ENCODE measurements at regions not wholly inside any gene's neighbourhood (a gene's known extent, or its start where the extent isn't known, plus 50 kb on each side); places are given as distances from the start of the nearest gene placed in this dataset.

DNA sequence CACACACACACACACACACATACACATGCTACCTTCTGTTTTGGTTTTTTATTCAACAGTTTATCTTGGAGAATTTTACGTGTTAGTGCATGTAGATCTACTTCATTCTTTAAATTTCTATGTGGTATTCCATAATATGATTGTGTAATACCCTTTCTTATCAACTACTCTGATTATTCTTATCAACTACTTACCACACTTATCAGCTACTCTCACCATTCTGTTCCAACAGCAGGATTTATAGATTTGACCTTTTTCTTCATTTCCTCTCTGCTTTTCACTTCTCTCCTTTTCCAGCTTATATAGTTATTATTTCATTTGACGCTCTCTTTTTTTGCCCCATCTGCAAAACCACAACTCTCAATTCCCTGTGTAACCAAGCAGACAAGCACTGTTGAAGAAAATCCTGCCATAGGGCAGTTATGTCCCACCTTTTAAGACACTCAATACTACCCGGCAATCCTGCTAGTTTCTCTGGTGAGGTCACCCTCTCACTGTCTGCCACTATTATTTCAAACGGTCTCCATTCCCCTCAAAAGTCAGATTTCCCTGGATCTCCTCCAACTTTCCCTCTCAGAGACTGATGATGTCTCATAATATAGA, 56.9 kb upstream of the SATB1 start:
- no peak for DNase-seq
- WGBS (ENCODE audit: extremely low coverage, insufficient read length, low lambda C conversion rate) = no CpG with 5 or more reads among the region's 4 CpGs

More for the DNA sequence above, 56.9 kb upstream of the SATB1 start:
- Histone ChIP-seq H4K8ac (replicated peaks; ENCODE audit: insufficient read length, low read depth, low read length) (no peak overlapping the region), H2BK20ac (ENCODE audit: low read depth, low read length, poor library complexity, severe bottlenecking) (no peak overlapping the region), H3K27ac (ENCODE audit: insufficient read length, low read depth, low read length) (no peak overlapping the region), H3K4me2 (ENCODE audit: insufficient read depth, insufficient read length, low read length) (no peak overlapping the region), H3K4ac (ENCODE audit: low read depth, low read length) (no peak overlapping the region), H2BK12ac (ENCODE audit: insufficient read length, low read depth, low read length) (no peak overlapping the region), H2AK5ac (ENCODE audit: insufficient read length, low read length) (no peak overlapping the region), H3T11ph (ENCODE audit: low read length) (no peak overlapping the region), H3K79me1 (ENCODE audit: insufficient read depth, low read depth, low read length, poor library complexity, severe bottlenecking) (no peaks in the 10 kb centered on the region), H3K9ac (ENCODE audit: extremely low read depth, insufficient read length, low read length) (no peak overlapping the region), H3K27me3 (ENCODE audit: insufficient read depth, low read length) (no peaks in the 10 kb centered on the region), H2BK5ac (ENCODE audit: insufficient read length, low read length) (no peak overlapping the region), H3K18ac (ENCODE audit: insufficient read length, low read depth, low read length) (no peak overlapping the region), H3K14ac (ENCODE audit: insufficient read depth, low read length) (no peak overlapping the region), H4K5ac (ENCODE audit: insufficient read length, low read depth, low read length) (no peak overlapping the region), H3K79me2 (ENCODE audit: insufficient read depth, low read length) (no peaks in the 10 kb centered on the region), H2BK120ac (ENCODE audit: low read depth, low read length, poor library complexity, severe bottlenecking) (no peak overlapping the region), H4K91ac (ENCODE audit: insufficient read length, low read depth, low read length) (no peak overlapping the region), H2AFZ (ENCODE audit: low read length) (no peak overlapping the region), H3K4me1 (ENCODE audit: insufficient read depth, low read length) (no peaks in the 10 kb centered on the region), H3K9me3 (ENCODE audit: control insufficient read depth, low read depth, low read length) (no peaks in the 10 kb centered on the region), H3K56ac (ENCODE audit: insufficient read length, low read depth, low read length) (no peak overlapping the region), H3K23ac (ENCODE audit: insufficient read length, low read depth, low read length) (no peak overlapping the region), H3K23me2 (ENCODE audit: insufficient read length, low read depth, low read length, poor library complexity, severe bottlenecking) (no peaks in the 10 kb centered on the region), H2BK15ac (ENCODE audit: low read depth, low read length) (no peak overlapping the region), H4K20me1 (ENCODE audit: control insufficient read depth, insufficient read depth, insufficient read length) (no peaks in the 10 kb centered on the region)
- Mint-ChIP-seq H3K4me1 (no peaks in the 10 kb centered on the region), H3K4me3 (no peak overlapping the region), H3K27ac (no peak overlapping the region), H3K27me3 (ENCODE audit: low read depth) (no peaks in the 10 kb centered on the region), H3K9me3 (no peaks in the 10 kb centered on the region), H3K36me3 (ENCODE audit: insufficient read depth in 1 of 3, low read depth in 3 of 3) (no peaks in the 10 kb centered on the region)
- TF ChIP-seq, protein P1, sequence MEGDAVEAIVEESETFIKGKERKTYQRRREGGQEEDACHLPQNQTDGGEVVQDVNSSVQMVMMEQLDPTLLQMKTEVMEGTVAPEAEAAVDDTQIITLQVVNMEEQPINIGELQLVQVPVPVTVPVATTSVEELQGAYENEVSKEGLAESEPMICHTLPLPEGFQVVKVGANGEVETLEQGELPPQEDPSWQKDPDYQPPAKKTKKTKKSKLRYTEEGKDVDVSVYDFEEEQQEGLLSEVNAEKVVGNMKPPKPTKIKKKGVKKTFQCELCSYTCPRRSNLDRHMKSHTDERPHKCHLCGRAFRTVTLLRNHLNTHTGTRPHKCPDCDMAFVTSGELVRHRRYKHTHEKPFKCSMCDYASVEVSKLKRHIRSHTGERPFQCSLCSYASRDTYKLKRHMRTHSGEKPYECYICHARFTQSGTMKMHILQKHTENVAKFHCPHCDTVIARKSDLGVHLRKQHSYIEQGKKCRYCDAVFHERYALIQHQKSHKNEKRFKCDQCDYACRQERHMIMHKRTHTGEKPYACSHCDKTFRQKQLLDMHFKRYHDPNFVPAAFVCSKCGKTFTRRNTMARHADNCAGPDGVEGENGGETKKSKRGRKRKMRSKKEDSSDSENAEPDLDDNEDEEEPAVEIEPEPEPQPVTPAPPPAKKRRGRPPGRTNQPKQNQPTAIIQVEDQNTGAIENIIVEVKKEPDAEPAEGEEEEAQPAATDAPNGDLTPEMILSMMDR (conservative IDR thresholded peaks at IDR 0.05) = no peak
